GM10847 (cell line): ENCODE measurements at regions not wholly inside any gene's neighbourhood (a gene's known extent, or its start where the extent isn't known, plus 50 kb on each side); places are given as distances from the start of the nearest gene placed in this dataset.

Experiments
- POLR2A ChIP-seq: IDR thresholded peaks from 2 replicates; pipeline ENCODE4 v1.6.1; 2011; ENCODE audit not compliant: insufficient read length; ENCODE audit errors: extremely low read depth

- TF ChIP-seq POLR2A, result no peak
These were observed 460.3 kb upstream of the PROK2 start for GRCh38 chr3:72245183-72245811.

GRCh38 chr3:72244396-72244795 lies 459.4 kb upstream of the PROK2 start:
- TF ChIP-seq POLR2A, result no peak

- TF ChIP-seq POLR2A, result no peak
These were observed 457.4 kb upstream of the PROK2 start for GRCh38 chr3:72242326-72242725.

- no peak for TF ChIP-seq POLR2A
These were observed 456.6 kb upstream of the PROK2 start for GRCh38 chr3:72241525-72241924.

GRCh38 chr3:72240531-72240930 lies 455.6 kb upstream of the PROK2 start:
- no peak for TF ChIP-seq POLR2A

GRCh38 chr3:72238801-72239200 lies 453.9 kb upstream of the PROK2 start:
- no peak for TF ChIP-seq POLR2A

GRCh38 chr3:72238010-72238691 lies 453.2 kb upstream of the PROK2 start:
- TF ChIP-seq POLR2A, result no peak

- no peak for TF ChIP-seq POLR2A
These were observed 452.7 kb upstream of the PROK2 start for GRCh38 chr3:72237679-72238009.

- no peak for TF ChIP-seq POLR2A
These were observed 449.4 kb upstream of the PROK2 start for GRCh38 chr3:72234391-72234790.

GRCh38 chr3:72233571-72233970 lies 448.6 kb upstream of the PROK2 start:
- TF ChIP-seq POLR2A, result no peak

- TF ChIP-seq POLR2A, result no peak
These were observed 447.8 kb upstream of the PROK2 start for GRCh38 chr3:72232777-72233176.

GRCh38 chr3:72232331-72232730 lies 447.4 kb upstream of the PROK2 start:
- TF ChIP-seq POLR2A, result no peak

- TF ChIP-seq POLR2A, result no peak
These were observed 446.7 kb upstream of the PROK2 start for GRCh38 chr3:72231439-72232196.

GRCh38 chr3:72230774-72231379 lies 445.9 kb upstream of the PROK2 start:
- no peak for TF ChIP-seq POLR2A

GRCh38 chr3:72229952-72230351 lies 445.0 kb upstream of the PROK2 start:
- TF ChIP-seq POLR2A, result no peak
